Stimulated activated CD4-positive, alpha-beta T cell treated with anti-CD3 and anti-CD28 coated beads, TNF-alpha, amount 100 ng/mL, for 24 hours (primary cell): ENCODE measurements at regions not wholly inside any gene's neighbourhood (a gene's known extent, or its start where the extent isn't known, plus 50 kb on each side); places are given as distances from the start of the nearest gene placed in this dataset.
"Not testable (repeated sequence)": the region's sequence is repeated elsewhere in the genome, so short reads cannot be mapped to it uniquely, and the experiment has no call there.

Experiments
- DNase-seq, 3 experiments: peaks; one replicate each; pipeline ENCODE4 v3.0.0-alpha.2; 2020; ENCODE audit warnings: low read depth in 3 of 3

DNA sequence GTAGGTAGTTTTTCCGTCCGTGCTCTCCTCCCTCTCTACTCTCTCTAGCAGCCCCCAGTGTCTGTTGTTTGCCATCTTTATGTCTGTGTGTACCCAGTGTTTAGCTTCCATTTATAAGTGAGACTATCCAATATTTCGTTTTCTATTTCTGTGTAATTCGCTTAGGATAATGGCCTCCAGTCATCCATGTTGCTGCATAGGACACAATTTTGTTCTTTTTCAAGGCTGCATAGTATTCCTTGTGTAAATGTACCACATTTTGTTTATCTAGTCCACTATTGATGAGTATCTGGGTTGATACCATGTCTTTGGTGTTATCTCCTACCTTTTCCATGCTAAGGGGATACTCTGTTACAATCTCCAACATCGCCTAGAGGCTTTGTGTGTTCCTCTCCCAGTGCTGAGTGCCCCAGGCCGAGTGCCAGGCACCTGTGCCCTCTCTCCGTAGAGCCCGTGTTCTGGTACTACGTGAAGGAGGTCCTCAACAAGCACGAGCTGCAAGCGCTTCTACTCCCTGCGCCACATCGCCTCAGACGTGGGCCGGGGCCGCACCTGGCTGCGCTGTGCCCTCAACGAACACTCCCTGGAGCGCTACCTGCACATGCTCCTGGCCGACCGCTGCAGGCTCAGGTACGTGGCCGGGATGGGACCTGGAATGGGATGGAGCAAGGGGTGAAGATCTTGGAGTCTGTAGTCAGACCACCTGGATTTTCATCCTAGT is 51.0 kb downstream of the NPIPB11 start:
- not testable (repeated sequence) for DNase-seq

DNA sequence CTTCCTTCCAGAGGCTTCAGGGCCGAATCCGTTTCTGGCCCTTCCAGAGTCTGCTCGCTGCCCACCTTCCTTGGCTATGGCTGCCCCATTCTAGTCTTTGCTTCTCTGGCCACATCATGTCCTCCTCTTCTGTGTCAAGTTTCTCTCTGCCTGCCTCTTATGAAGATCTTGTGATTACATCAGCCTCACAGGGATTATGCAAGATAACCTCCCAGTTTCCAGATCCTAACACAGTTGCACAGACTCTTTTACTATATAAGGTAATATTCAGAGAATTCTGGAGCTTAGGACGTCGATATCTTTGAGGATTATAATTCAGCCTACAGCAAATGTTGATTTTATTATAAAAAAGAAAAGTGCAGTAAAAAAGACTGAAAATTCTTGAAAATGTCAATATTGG is 52.1 kb downstream of the NPIPB11 start:
- not testable (repeated sequence) for DNase-seq

DNA sequence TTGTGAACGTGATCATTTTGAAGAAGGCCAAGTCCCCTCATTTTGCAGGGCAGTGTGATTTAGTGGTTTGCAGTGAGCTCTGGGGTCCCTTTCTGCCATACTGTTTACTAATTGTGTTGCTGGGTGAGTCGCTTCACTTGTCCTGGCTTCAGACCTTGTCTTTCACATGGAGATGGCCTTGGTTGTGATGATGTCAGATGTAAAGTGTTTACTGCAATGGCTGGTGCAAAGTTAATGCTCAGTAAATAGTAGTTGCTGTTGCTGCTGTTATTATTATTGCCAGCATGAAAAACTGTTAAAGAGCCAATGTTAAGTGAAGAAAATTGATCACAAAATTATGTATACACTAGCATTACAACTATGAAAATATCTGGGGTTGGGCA is 53.9 kb downstream of the NPIPB11 start:
- DNase-seq = not testable (repeated sequence)

DNA sequence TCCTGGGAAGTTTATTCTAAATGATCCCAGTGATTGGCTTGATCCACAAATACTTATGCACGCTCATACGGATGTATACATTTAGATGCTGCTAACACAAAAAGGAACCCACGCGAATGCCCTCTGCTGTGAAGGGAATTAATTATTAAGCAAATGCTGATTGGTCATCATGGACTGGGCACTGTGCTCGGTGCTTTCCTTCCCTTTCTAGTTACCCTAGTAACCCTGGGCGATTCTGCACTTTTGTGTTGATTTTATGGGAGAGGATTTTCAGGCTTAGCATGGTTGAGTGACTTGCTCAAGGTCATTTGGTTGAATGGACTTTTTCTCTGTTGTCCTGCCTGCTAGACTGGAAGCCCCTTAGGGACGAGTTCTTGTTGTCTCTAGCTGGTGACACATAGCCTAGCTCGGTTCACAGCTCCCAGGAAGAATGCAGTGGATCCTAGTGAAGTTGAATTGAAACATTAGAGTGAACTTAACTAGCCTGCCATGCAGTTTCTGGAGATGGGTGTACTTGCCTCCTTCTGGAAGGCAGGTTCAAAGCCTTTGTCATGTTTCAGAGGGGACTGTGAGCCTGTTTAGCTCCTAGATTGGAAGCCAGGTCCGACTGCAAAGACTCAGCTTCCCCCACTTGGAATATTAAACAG is 54.4 kb downstream of the NPIPB11 start:
- not testable (repeated sequence) for DNase-seq

DNA sequence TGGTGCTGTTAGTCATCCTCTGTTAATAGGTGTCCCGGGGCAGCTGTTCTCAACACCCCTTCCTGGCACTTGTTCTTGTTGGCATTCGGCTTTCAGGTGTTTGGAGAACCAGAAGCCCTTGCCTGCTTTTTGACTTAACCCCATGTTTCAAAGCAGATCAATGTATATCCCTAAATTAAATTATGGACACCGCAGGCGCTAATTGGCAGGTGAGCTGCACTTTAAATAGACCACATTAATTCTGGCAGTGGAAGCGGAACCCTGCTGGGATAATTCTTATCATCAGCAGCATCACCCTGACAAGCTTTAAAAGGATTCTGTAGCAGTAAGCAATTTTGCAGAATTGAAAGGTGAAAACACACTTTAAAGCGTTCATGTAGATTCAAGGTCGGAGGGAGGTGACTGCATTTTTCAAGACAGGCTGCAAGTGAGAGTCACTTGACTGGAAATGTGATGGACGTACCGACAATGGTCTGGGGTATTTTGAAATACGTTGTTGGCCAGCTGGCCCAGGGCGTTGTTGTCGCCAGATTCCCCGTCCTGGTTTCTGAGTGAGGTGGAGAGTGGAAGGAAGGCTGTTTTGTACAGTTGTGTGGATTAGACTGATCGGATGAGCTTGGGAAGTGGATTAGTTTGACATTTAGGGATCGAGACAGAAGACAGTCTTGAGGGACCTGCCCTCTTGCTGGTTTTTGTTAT is 55.1 kb downstream of the NPIPB11 start:
- DNase-seq = not testable (repeated sequence)

DNA sequence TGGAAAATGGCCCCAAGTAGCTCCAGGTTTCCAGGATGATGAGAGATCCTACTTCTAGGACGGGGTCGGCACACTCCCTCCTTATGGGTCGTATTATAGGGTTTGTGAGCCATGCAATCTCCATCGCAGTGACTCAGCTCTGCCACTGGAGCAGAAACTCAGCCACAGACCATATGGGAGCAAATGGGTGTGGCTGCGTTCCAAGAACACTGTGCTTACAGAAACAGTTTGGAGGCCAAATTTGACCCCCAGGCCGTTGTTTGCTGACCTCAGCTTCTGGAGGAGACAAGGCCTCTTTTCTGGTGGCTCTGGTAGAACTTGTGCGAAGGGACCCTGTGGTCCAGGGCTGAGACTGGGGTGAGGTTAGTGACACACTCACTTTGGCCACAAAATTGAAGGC is 56.5 kb downstream of the NPIPB11 start:
- not testable (repeated sequence) for DNase-seq

DNA sequence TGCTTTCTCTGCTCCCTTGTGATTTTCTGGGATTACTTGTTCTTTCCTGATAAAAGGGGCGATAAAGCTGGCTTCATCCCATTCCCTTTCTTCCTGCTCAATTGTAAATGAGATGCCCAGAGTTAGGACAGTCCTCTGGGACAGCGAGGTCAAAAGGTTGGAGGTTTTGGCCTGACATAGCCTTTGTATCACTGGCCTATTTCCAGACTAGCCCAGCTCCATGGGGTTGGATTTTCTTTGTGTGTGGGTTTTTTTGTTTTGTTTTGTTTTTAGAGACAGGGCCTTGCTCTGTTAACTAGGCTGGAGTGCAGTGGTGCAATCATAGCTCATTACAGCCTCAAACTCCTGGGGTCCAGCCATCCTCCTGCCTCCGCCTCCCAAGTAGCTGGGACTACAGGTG is 57.8 kb downstream of the NPIPB11 start:
- DNase-seq = not testable (repeated sequence)

DNA sequence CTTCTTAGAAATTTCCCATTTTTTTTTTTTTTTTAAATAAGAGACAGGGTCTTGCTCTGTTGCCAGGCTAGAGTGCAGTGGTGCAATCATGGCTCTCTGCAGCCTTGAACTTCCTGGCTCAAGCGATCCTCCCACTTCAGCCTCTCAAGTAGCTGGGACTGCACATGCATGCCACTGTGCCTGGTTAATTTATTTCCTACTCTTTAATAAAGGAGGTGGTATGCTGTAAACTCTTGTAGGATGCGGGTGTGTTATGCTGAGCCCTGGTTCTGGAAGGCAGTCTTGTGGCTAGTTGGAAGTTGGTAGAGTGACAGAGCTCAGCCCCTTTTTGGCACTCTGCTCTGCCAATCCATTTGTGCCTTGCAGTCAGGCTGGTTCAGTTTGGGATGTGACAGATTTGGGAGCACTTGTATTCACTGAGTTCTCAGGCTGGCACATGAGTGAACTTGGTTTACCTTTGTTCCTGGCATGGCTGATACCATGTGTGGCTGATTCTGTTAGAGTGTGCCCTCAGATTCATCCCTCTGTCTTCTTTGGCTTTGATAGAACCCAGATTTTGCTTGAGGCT is 58.3 kb downstream of the NPIPB11 start:
- DNase-seq = not testable (repeated sequence)

DNA sequence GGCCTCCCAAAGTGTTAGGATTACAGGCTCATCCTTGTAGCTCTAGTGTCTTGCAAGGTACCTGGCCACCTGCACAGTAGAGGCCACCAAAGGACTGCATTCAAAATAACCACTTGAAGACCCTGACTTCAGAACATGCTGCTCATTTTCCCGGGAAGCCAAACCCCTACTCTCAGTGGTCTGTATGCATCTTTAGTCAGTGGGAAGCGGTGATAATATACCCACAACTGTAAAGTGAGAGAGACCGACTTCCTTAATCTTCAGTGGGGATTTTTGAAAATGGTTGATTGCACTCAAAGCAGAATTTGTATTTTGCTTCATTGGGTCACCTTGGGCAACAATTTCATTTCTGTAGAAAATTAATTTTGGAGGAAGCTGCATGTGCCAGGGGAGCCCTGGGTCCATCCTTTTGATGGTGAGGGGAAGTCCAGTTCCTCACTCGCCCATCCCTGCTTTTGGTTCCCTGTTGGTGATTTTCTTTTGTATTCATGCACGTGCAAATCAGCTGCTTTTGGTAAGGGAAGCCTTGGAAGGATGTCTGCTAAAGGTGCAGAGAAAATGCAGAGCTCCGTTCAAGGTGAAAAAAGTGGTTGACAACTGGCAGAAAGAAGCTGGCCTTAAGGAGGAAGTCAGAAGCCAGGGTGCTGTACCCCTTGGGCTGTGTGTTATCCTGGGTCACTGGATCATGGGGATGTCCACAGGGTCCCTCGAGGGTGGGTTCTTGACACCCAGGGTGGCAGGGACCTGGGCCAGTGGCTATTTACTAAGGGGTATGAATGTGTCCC is 59.5 kb downstream of the NPIPB11 start:
- not testable (repeated sequence) for DNase-seq

DNA sequence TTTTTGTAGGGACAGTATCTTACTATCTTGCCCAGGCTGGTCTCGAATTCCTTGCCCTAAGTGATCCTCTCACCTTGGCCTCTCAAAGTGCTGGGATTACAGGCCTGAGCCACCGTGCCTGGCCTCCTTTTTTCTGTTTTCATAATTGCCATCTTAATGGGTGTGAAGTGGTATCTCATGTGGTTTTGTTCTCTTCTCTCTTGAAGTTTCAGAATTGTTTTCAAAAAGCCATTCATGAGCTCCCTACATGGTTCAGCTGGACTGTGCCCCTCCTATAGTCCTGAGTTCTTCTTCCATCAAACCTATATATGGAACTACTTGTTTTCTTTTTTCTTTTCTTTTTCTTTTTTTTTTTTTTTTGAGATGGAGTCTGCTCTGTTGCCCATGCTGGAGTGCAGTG is 60.3 kb downstream of the NPIPB11 start:
- not testable (repeated sequence) for DNase-seq

DNA sequence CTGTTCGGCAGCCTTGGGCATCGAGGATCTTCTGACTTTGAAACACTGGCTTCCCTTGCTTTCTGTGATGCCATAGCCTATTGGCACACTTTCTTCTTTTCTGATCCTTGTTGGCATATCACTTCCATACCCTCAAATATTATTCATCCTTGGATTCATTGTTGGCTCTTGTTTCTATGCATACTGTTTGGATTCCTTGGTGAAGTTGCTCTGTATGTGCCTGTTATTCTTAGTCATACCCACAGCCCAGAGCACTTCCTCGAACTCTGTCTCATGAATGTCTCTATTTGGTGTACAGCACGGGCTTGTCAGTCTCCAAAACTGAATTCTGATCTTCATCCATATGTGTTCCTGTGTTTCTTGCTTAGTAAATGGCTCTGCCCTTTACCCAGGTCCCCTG is 63.6 kb downstream of the NPIPB11 start:
- not testable (repeated sequence) for DNase-seq

DNA sequence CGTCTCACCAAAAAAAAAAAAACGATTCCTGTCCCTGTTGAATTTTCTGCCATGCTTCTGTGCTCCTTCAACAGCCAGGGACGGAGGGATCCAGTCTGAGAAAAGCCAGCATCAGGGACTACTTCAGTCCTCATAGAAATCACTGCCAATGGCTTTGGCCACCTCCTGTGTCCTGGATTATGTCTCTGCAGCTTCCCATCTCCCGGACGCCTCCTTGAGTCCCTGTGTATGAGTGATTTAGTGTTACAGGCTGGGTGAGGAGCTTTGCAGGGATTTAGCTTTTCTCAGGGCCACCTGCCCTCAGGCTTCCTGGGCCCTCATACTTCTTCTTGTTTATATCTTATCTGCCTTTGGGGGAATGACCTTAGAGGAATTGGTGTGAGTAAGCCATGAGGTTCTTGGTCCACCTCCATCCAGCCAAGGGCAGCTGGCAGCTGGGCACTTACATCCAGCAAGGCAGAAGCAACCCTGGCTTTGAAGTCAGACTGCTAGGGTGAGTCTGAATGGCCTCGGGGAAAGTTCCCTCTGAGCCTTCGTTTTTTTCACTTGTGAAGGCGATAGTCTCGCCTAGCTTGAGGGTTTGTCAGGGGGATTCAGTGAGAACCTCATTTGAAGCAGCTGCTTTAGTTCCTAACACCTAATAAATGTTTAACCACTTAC is 65.6 kb downstream of the NPIPB11 start:
- not testable (repeated sequence) for DNase-seq

DNA sequence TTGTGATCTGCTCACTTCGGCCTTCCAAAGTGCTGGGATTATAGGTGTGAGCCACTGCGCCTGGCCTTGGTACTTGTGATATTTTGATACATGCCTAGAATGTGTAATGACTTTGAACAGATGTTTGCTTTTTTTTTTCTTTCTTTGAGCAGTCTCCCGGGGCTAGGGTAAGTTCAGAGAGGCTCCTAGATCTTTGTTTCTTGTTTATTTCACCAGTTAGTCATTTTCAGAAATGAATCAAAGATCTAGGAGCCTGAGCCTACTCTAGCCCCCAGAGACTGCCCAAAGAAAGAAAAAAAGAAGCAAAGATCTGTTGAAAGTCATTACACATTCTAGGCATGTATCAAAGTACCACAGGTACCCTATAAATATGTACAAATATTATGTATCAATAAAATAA is 66.3 kb downstream of the NPIPB11 start:
- not testable (repeated sequence) for DNase-seq

DNA sequence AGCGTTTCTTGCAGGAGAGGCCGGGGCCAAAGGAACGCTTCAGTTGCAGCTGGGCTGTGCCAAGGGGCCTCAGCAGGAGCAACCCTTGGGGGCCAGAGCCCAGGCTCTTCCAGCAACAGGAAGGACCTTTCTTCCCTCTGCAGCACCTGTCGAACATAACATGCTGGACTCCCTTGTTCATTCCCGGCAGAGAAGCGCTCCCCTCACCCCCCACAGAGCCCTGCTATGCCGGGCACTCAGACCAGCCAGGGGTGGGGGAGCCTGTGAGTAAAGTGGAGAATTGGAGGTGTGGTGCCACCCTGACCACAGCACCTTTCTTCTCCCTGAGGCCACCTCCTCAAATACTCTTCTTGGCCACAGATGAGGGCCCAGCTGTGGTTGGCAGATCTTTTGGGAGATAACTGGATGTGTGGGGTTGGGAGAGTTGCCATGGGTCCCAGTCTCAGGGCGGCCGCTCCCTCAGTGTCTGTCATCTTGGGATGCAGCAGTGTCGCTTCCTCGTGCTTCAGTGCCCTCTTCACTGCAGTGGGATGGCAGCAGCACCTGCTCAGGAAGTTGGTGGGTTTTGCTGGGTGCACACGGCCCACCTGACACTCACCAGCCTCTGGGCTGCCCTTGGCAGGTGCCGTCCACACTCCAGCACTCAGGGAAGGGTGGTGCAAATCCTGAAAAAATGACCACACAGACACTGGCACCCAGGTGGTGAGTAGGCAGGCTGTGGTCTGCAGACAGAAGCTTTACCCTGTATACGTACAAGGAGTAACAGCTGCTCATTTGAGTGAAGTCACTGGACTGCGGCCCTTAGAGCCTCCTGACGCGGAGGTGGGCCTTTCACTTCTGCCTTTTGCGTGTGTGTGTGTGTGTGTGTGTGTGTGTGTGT is 67.5 kb downstream of the NPIPB11 start:
- DNase-seq = not testable (repeated sequence)

DNA sequence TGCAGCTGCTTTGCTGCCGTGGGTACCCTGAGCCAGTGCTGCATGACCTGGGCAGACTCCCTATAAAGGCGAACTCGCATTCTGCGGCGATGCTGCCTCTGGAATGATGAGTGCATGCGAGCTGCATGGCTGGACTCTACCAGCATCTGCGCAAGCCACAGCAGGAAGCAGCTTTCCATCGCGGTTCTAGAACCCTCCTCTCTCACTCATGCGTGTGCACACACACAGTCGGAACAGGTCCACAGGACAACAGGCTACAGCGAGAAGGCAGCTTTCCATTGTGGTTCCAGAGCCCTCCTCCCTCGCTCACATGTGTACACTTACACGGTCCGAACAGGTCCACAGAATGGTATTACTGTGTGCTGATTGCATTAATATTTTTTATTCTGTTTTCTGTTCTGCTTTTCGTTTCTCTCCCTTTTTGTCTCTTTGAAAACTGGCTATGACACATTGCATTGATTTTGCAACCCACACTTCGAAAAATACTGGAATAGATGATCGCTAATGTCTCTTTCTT is 69.1 kb downstream of the NPIPB11 start:
- not testable (repeated sequence) for DNase-seq

DNA sequence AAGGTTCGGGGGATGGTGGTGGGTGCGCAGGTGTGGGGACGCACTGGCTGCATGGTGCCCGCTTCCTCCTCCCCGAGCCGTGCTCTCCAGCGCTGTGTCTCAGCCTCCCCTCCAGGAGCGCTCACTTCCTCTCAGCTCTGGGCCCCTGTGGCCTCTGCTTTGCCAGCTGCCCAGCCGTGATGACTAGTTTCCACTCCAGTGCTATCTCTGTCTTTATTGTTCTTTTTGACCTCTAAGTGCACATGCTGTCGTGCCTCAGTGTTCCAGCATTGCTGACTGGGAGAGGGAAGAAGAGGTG is 71.0 kb downstream of the NPIPB11 start:
- not testable (repeated sequence) for DNase-seq

DNA sequence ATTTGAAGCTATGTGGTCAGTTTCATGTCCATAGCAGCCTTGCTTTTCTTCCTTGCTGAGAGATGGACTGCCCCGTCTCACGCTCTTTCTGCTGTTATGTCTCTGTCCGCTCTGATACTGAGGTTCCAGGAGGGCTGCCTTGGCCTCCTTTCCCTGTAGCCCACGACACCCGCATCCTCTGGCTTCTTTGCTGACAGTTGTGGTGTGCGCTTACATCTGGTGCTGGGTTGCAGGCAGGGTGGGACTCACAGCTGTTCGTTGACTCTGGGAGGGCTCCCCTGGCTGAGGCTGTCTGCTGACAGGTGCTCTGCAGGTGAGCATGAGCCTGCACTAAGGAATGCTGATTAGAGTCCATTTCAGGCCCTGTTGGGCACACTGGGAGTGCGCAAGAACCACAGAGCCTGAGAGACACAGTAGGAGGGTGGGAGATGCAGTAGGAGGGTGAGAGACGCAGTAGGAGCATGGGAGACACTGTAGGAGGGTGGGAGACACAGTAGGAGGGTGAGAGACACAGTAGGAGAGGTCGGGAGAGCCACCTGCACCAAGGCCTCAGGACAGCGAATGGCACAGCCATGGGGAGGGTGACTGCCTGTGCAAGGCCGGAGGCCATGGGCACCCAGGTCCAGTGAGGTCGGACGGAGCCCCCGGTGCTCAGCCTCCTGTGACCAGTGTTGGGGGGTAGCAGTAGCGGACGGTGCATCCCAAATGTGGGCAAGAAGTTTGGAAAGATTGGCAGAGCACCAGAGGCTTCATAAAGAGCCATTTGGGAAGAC is 71.5 kb downstream of the NPIPB11 start:
- DNase-seq = not testable (repeated sequence)

DNA sequence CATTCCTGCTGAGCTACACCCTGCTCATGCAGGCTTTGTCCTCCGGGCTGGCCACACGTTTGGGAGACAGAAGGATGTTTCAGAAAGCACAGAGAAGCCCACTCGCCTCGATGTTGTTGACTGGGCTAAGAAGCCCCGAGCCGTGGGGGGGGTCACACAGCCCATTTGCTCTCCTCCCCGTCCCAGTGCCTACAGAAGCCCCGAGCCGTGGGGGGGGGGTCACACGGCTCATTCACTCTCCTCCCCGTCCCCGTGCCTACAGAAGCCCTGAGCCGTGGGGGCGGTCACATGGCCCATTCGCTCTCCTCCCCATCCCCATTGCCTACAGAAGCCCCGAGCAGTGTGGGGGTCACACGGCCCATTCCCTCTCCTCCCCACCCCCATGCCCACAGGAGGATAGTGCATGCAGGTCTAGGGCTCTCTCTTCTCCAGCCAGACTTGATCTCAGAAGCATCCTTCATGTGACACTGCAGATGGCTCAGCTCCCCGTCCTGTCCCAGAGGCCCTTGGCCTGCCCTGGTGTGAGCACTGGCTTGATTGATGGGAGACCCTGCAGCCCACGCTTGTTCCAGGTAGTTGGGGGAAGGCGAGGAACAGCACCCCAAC is 72.9 kb downstream of the NPIPB11 start:
- DNase-seq = not testable (repeated sequence)

DNA sequence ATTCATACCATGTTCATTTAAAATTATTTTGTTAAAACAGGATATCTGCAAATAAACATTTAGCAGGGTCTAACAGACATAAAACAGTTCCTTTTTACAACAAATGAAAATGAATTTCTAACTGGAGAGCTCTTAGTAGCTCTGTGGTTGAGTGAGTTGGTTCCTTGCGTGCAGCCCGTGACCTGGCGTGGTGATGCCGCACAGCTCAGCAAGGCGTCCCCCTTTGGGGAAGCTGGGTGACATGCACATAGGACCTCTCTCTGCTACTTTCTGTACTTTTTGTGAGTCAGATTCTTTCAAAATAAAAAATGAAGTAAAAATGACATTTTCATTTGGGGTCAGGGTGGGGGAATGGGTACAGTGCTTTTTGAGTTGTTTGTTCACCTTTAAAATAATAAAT is 75.9 kb downstream of the NPIPB11 start:
- not testable (repeated sequence) for DNase-seq
